NOMO-1 (cell line): ENCODE measurements at regions not wholly inside any gene's neighbourhood (a gene's known extent, or its start where the extent isn't known, plus 50 kb on each side); places are given as distances from the start of the nearest gene placed in this dataset.

Experiments
- DNase-seq, 2 experiments: peaks; one replicate each; lab custom pipeline; 2025; ENCODE audit not compliant: unreplicated experiment in 2 of 2; lab: John Stamatoyannopoulos, UW

- DNase-seq = no peak
Observed at GRCh38 chr10:129383651-129384050, 83.4 kb upstream of the MGMT start.

GRCh38 chr10:129385600-129385999 is 81.4 kb upstream of the MGMT start:
- no peak for DNase-seq

- DNase-seq = no peak
Observed at GRCh38 chr10:129386415-129387257, 80.4 kb upstream of the MGMT start.

GRCh38 chr10:129387258-129387525 is 79.8 kb upstream of the MGMT start:
- DNase-seq = no peak

GRCh38 chr10:129388435-129388834 is 78.6 kb upstream of the MGMT start:
- no peak for DNase-seq

- no peak for DNase-seq
Observed at GRCh38 chr10:129389194-129389593, 77.8 kb upstream of the MGMT start.

- no peak for DNase-seq
Observed at GRCh38 chr10:129390147-129390546, 76.9 kb upstream of the MGMT start.

GRCh38 chr10:129390726-129391125 is 76.3 kb upstream of the MGMT start:
- no peak for DNase-seq

- no peak for DNase-seq
Observed at GRCh38 chr10:129391464-129391863, 75.6 kb upstream of the MGMT start.

GRCh38 chr10:129392855-129393254 is 74.2 kb upstream of the MGMT start:
- DNase-seq = no peak

- DNase-seq = no peak
Observed at GRCh38 chr10:129393812-129394211, 73.2 kb upstream of the MGMT start.

GRCh38 chr10:129394518-129395328 is 72.3 kb upstream of the MGMT start:
- DNase-seq = no peak

- DNase-seq = no peak
Observed at GRCh38 chr10:129396021-129396722, 70.9 kb upstream of the MGMT start.

- no peak for DNase-seq
Observed at GRCh38 chr10:129397198-129397974, 69.7 kb upstream of the MGMT start.

- no peak for DNase-seq
Observed at GRCh38 chr10:129398711-129399141, 68.3 kb upstream of the MGMT start.

- no peak for DNase-seq
Observed at GRCh38 chr10:129400426-129400825, 66.6 kb upstream of the MGMT start.

GRCh38 chr10:129402459-129402858 is 64.6 kb upstream of the MGMT start:
- DNase-seq = no peak

- no peak for DNase-seq
Observed at GRCh38 chr10:129404091-129404490, 63.0 kb upstream of the MGMT start.

GRCh38 chr10:129405389-129405788 is 61.7 kb upstream of the MGMT start:
- no peak for DNase-seq

- no peak for DNase-seq
Observed at GRCh38 chr10:129410688-129411392, 56.2 kb upstream of the MGMT start.
